ACHN (cell line): ENCODE measurements at regions not wholly inside any gene's neighbourhood (a gene's known extent, or its start where the extent isn't known, plus 50 kb on each side); places are given as distances from the start of the nearest gene placed in this dataset.

Experiments
- DNase-seq: peaks from one replicate; pipeline ENCODE4 v3.0.0-alpha.2; 2015
- in situ Hi-C: cut with HindIII; loops from 2 replicates; pipeline ENCODE4 v1.10.0; 2017; ENCODE audit warnings: low sequenced_read_pairs, low pct_ligation_motif_present, low pct_unique_long_range_greater_than_20kb

- in situ Hi-C loops = no loop called here
- no peak for DNase-seq
These were observed 84.7 kb upstream of the MAST4 start for GRCh38 chr5:66511491-66511890.

DNA sequence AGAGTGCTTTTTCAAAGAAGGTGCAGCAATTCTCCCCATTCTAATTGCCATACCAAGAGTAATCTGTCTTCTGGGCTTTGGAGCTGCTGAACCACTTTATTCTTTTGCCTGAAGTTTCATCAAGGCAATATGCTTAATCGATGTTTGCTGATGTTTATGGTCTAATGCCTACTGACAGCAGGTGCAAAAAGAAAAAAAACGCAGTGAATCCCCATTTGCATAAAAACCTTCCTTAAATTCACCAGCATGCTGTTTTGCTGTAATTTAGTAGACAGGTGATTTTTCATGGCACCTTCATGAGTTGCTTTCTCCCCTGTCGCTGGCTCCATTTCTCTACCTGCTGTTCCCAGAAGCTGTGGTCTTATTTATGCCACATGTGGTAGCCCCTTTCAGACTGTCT is 83.1 kb upstream of the MAST4 start:
- DNase-seq = no peak
- in situ Hi-C loops = no loop called here

DNA sequence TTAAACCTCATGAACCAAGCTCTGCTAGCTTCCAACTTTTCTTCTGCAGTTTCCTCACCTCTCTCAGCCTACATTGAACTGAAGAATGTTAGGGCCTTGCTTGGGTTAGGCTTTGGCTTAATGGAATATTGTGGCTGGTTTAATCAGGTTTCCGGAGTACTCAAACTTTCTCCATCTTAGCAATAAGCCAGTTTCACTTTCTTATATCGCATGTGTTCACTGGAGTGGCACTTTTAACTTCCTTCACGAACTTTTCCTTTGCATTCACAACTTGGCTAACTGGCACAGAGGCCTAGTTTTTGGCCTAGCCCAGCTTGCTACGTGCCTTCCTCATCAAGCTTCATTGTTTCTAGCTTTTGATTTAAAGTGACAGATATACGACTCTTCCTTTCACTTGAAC is 81.0 kb upstream of the MAST4 start:
- in situ Hi-C loops = no loop called here
- DNase-seq = no peak

- in situ Hi-C loops = no loop called here
- DNase-seq = no peak
These were observed 79.6 kb upstream of the MAST4 start for GRCh38 chr5:66516550-66516949.

GRCh38 chr5:66517351-66517750 is 78.8 kb upstream of the MAST4 start:
- in situ Hi-C loops = no loop called here
- no peak for DNase-seq

GRCh38 chr5:66518052-66518451 is 78.1 kb upstream of the MAST4 start:
- in situ Hi-C loops = no loop called here
- DNase-seq = no peak

GRCh38 chr5:66518753-66519152 is 77.4 kb upstream of the MAST4 start:
- in situ Hi-C loops = no loop called here
- DNase-seq = no peak

GRCh38 chr5:66519626-66520025 is 76.6 kb upstream of the MAST4 start:
- in situ Hi-C loops = no loop called here
- no peak for DNase-seq

DNA sequence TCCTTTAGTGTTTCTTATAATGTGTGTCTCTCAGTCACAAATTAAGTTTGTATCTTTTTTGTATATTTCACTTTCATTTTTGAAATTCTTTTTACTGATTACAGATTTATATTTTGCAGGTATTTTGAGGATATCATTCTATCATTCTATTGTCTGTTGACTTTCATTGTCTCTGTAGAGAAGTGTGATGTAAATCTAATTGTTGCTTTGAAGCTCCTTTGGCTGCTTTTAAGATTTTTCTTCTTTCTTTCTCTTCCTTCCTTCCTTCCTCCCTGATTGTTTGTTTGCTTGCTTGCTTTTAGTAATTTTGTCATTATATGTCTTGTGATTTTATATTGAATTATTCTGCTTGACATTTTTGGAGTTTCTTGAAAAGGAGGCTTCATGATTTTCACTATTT is 75.3 kb upstream of the MAST4 start:
- in situ Hi-C loops = no loop called here
- DNase-seq = no peak

DNA sequence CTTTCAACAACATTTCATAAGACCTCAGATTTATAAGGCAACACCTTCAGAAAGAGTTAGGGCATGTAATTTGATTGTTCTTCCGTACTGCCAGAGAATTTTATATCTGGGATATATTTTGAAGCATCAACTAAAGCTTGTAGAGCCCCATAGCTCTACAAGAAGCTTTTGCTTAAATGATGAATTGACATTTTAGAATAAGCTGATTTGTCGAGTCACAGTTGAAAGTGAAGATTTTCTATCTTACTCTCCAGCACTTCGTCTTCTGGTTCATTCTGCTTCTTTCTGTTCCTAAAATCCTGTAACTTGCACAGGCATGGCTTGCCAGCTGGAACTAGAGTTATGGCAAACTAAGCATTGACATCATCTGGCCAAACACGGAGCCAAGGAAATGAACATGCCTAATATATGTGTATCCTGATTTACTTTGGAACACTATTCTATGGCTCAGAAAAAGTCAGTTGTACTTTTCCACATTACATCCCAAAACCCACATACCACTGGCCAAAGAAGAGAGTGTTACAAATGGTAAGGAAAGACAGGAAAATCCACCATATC is 68.6 kb upstream of the MAST4 start:
- in situ Hi-C loops = no loop called here
- no peak for DNase-seq

DNA sequence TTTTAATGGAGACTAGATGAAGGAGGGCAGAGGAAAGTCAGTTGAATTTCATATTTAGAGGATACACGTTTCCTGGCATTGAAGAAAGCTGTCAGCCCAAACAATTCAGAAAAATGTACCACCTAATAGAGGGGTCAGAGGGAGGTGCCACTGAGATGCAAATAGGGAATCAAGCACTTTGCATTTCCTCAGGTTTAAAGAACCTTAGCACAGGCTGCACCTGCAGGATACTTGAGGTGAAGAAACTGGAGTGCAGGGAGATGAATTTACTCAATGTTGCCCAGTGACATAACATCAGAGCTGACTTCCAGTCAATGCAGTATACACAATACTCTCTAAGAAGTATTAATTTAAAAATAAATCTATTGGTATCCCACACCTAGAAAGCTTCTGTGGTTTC is 67.0 kb upstream of the MAST4 start:
- no peak for DNase-seq
- in situ Hi-C loops = no loop called here

DNA sequence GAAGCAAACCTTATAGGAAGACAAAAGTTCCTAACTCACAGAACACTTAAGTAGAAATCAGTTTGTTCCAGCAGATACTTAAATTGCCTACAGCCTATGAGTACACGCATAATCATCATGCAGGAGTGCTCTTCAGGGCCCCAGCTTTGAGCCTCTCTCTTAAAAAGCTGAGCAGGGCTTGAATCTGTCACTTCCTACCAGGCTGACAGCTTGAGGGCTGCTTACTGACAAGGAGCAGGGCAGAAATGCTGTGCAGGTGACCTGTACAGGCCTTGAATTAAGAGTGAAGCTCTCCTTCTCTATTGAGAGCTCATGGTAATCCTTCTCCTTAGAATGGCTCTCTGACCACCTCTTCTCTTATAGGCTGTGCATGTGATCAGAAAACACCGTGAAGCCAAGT is 66.5 kb upstream of the MAST4 start:
- no peak for DNase-seq
- in situ Hi-C loops = no loop called here

DNA sequence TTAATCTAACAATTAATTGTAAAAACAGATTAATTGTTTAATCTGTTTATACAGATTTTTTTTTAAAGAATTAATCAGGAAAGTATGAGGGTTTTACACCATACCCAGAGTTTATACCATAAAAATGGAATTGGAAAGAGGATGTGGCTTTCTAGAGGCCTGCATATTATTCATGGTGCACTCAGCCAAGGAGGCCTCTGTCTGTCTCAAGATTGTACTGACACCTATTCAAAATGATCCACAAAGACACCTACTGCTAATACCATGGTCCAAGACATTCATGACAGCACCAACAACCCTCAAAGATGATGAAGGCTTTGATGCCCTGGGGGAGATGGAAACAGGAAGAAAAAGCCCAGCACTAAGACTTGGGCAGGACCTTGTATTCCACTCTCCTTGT is 58.1 kb upstream of the MAST4 start:
- in situ Hi-C loops = no loop called here

DNA sequence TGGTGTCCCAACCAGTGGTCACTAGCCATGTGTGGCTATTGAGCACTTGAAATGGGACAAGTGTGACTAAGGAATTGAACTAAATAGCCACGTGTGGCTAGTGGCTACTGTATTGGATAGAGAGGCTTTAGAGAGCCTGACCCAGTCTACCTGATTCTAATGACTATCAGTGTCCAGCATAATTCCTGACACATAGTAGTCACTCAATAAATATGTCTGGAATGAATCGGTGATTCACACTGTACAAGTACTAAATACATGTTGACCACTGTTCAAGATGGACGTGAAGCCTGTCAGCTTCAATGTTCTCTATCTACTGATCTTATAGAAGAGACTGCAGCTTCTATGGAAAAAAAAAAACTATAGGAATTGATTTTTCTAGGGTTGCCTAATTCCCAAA is 57.7 kb upstream of the MAST4 start:
- in situ Hi-C loops = no loop called here
- no peak for DNase-seq

More for the DNA sequence above, 58.1 kb upstream of the MAST4 start:
- DNase-seq = no peak

GRCh38 chr5:66540078-66540477 is 56.1 kb upstream of the MAST4 start:
- in situ Hi-C loops = no loop called here
- no peak for DNase-seq

DNA sequence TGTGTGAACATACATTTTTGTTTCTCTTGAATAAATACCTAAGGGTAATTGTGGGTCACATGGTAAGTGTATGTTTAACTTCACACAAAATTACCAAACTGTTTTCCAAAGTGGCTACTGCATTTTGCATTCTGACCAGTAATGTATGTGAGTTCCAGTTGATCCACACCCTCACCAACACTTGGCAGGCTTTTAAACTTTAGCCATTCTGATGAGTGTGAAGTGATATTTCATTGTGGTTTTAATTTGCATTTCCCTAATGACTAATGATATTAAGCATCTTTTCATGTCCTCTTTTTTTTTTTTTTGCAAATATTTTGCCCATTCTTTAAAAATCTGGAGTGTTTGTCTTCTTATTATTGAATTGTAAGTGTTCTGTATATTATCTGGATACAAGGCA is 53.5 kb upstream of the MAST4 start:
- in situ Hi-C loops = no loop called here
- no peak for DNase-seq
